Vagina (tissue), 2 donors: ENCODE measurements at regions not wholly inside any gene's neighbourhood (a gene's known extent, or its start where the extent isn't known, plus 50 kb on each side); places are given as distances from the start of the nearest gene placed in this dataset.

Source experiments
- DNase-seq, 2 donors: peaks; one replicate each; pipeline ENCODE4 v3.0.0-alpha.2; 2017; ENCODE audit errors: extremely low spot score in 2 of 2
- H3K27ac ChIP-seq: fragments of 200-600 bp; sonication (generic); one replicate; pipeline ENCODE4 v1.5.1; 2019
- H3K27me3 ChIP-seq: fragments of 200-600 bp; sonication (generic); one replicate; pipeline ENCODE4 v1.5.1; 2019
- H3K36me3 ChIP-seq, 2 donors: fragments of 200-600 bp; sonication (generic); one replicate each; pipeline ENCODE4 v1.5.1; 2017 to 2019
- H3K4me1 ChIP-seq: fragments of 200-600 bp; sonication (generic); one replicate; pipeline ENCODE4 v1.5.1; 2019
- H3K4me3 ChIP-seq, 2 donors: fragments of 200-600 bp; sonication (generic); 1 replicate in 1 of 2; 2 replicates in 1 of 2; pipeline ENCODE4 v1.5.1; 2016 to 2019
- H3K9me3 ChIP-seq: fragments of 200-600 bp; sonication (generic); one replicate; pipeline ENCODE4 v1.5.1; 2019
- POLR2A ChIP-seq, 2 donors: fragments of 450-650 bp; IDR thresholded peaks; one replicate each; pipeline ENCODE4 v1.6.1; 2017; ENCODE audit warnings: antibody characterized with exemption in 2 of 2, mild to moderate bottlenecking in 2 of 2, moderate library complexity in 2 of 2
- POLR2AphosphoS5 ChIP-seq, 2 donors: sonication (generic); formaldehyde crosslinking; IDR thresholded peaks; one replicate each; pipeline ENCODE4 v1.9.0; 2017; ENCODE audit warnings: antibody characterized with exemption in 2 of 2, mild to moderate bottlenecking in 2 of 2, low read depth in 1 of 2; ENCODE audit not compliant: insufficient read depth in 1 of 2
- intact Hi-C: fragments of 100-400 bp; cut with DNase I; formaldehyde crosslinking; loops from one replicate; pipeline ENCODE4 v1.15.1; 2023
- TF ChIP-seq, protein P1 (sequence below), 3 experiments: fragments of 450-650 bp in 2 of 3; fragments of 200-600 bp in 1 of 3; sonication (generic) in 1 of 3; IDR thresholded peaks; one replicate each; pipeline ENCODE4 v1.5.1; 2017 to 2019; ENCODE audit warnings: antibody characterized with exemption in 3 of 3, mild to moderate bottlenecking in 2 of 3, moderate library complexity in 2 of 3

DNA sequence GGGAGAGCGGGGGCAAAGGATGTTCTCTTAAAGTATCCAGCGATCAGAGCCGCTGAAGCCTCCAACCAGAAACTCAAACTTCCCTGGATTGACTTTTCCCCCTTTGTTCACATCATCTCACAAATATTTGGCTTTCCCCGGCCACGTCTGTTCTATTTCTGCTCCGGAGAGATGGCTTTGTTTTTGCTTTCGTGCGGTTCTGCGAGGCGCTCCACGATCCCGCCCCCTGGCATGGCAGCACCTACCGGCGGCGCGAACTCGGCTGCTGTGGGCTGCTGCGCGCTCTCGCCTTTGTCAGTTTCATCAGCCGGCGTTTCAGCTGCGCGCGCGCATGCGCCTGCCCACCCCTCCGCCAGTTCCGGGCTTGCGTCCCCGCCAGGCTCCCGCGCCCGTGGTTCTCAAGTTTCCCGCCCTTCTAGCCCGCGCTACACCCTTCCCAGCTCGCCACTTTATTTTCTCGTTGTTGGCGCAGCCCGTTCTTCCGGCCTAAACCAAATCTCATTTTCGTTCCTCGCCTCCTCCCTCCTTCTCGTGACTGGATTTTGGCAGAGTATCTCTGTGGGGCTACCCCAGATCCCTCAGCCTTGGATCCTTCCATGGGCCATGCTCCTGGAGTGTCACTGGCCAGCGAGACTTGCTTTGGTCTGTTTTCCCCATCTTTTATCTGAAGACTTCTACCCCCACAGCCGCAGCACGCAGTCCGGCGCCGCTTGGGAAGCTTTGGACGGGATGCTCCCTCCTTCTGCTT is 98.0 kb downstream of the INSIG2 start:
- Histone ChIP-seq H3K4me3 (peak overlapping the region; percentile 61 to 62), H3K27ac (peak overlapping the region; percentile 66), H3K27me3 (no peaks in the 10 kb centered on the region), H3K36me3 (no peaks in the 10 kb centered on the region), H3K4me1 (peaks cover 12% of the 10 kb centered on the region), H3K9me3 (no peaks in the 10 kb centered on the region)
- intact Hi-C loops, result no loop called here
- peak in 1 of 2 donors; percentile 91 for DNase-seq
- peak; percentile 39 to 87 for TF ChIP-seq POLR2AphosphoS5 (IDR thresholded peaks at IDR 0.05; ENCODE audit: insufficient read depth in 1 of 2, low read depth in 1 of 2)
- TF ChIP-seq POLR2A (IDR thresholded peaks at IDR 0.05), result peak in 1 of 2 donors; percentile 53
- TF ChIP-seq, protein P1, sequence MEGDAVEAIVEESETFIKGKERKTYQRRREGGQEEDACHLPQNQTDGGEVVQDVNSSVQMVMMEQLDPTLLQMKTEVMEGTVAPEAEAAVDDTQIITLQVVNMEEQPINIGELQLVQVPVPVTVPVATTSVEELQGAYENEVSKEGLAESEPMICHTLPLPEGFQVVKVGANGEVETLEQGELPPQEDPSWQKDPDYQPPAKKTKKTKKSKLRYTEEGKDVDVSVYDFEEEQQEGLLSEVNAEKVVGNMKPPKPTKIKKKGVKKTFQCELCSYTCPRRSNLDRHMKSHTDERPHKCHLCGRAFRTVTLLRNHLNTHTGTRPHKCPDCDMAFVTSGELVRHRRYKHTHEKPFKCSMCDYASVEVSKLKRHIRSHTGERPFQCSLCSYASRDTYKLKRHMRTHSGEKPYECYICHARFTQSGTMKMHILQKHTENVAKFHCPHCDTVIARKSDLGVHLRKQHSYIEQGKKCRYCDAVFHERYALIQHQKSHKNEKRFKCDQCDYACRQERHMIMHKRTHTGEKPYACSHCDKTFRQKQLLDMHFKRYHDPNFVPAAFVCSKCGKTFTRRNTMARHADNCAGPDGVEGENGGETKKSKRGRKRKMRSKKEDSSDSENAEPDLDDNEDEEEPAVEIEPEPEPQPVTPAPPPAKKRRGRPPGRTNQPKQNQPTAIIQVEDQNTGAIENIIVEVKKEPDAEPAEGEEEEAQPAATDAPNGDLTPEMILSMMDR (IDR thresholded peaks at IDR 0.05), result no peak

DNA sequence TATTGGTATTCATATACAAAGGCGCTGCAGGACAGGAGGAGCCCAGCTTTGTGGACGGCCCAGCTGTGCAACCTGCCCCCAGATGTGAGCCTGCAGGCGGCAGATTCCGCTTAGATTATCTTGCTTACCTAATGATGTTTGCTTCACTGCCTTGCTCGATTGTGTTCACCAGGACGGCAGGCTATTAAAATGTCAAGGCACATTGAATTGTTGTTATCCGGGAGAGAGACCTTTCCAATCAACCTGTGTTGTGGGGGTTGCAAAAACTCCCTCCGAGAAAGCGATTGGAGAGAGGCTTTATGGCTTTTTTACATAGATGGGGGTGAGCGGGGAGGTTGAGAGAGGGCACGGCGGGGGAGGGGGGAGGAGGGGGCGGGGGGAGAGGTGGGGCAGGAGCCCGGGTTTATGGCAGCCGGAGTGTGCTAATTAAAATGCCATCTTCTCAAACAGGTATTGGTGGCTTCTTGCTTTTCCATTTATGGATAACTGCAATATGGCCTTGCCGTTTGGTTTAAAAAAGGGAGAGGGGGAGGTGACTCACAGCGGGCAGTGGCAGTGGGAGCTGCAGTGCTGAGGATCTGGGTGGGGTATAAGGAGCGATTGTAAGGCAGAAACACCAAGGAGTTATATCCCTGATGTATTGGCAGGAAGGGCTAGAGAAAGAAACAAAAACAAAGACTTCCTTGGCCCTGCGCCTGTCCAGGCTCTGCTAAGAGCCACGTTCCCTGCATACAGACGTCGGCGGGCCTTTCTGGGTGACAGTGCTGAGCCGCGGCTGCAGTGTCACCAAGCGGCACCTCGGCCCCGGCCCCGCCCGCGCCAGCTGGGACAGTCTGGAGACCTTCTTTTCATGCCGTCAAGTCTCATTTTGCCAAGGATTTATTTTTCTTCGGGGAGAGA is 97.2 kb downstream of the INSIG2 start:
- no peaks in the 10 kb centered on the region for H3K27me3 ChIP-seq
- TF ChIP-seq, protein P1 (IDR thresholded peaks at IDR 0.05), result no peak
- TF ChIP-seq POLR2AphosphoS5 (IDR thresholded peaks at IDR 0.05; ENCODE audit: insufficient read depth in 1 of 2, low read depth in 1 of 2) (no peak), POLR2A (IDR thresholded peaks at IDR 0.05) (no peak)
- DNase-seq, result no peak
- H3K9me3 ChIP-seq, result no peaks in the 10 kb centered on the region
- H3K27ac ChIP-seq, result peak overlapping the region; percentile 66
- H3K36me3 ChIP-seq, result no peaks in the 10 kb centered on the region
- H3K4me3 ChIP-seq, result peak overlapping the region; percentile 61 to 62
- intact Hi-C loops, result no loop called here
- peaks cover 12% of the 10 kb centered on the region for H3K4me1 ChIP-seq

DNA sequence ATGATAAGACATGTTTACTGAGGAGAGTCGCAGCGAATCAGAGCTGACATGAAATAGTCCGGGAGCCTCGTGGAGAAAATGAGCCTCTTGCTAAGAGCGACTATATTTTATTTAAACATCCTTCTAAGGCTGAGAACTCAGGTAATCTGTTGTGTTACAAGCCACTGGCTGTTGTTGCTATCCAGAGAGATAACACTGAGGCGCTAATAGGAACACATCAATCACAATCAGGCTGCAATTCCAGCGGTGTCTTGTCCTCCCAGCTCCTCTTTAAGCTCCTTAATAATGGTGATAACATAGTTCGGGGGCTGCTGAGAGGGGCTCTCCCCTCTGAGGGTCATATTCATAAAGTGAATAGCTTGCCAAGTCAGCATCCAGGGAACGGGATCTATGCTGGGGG is 95.1 kb downstream of the INSIG2 start:
- no peak for DNase-seq
- intact Hi-C loops, result no loop called here
- H3K4me3 ChIP-seq, result no peak overlapping the region
- no peak overlapping the region for H3K27ac ChIP-seq
- no peak for TF ChIP-seq POLR2AphosphoS5 (IDR thresholded peaks at IDR 0.05; ENCODE audit: insufficient read depth in 1 of 2, low read depth in 1 of 2)
- TF ChIP-seq, protein P1 (IDR thresholded peaks at IDR 0.05), result no peak
- no peak for TF ChIP-seq POLR2A (IDR thresholded peaks at IDR 0.05)
- H3K27me3 ChIP-seq, result no peaks in the 10 kb centered on the region
- no peaks in the 10 kb centered on the region for H3K9me3 ChIP-seq
- H3K4me1 ChIP-seq, result peaks cover 12% of the 10 kb centered on the region
- no peaks in the 10 kb centered on the region for H3K36me3 ChIP-seq

DNA sequence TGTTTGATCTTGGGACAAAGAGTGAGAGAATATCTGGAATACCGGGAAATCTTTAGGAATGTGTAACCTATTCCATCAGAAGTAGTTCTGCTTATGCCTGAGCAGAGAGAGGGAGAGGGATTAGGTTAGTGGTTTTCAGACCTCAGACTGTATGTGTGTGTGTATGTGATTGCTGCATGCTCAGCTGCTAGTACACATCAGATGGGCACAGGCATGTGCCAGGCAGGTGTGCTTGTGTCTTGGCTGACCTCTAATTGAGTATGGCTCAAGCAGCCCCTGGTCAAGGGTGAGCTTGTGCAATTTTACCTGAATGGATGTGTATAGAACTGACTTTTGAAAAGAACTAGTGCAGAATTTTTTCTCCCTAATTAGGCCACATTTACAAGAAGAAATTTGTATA is 91.2 kb downstream of the INSIG2 start:
- H3K27me3 ChIP-seq, result no peaks in the 10 kb centered on the region
- intact Hi-C loops, result no loop called here
- DNase-seq, result no peak
- no peaks in the 10 kb centered on the region for H3K36me3 ChIP-seq
- H3K9me3 ChIP-seq, result no peaks in the 10 kb centered on the region
- H3K4me1 ChIP-seq, result no peaks in the 10 kb centered on the region
- H3K4me3 ChIP-seq, result no peak overlapping the region
- H3K27ac ChIP-seq, result no peak overlapping the region
- TF ChIP-seq, protein P1 (IDR thresholded peaks at IDR 0.05), result no peak
- TF ChIP-seq POLR2A (IDR thresholded peaks at IDR 0.05) (no peak), POLR2AphosphoS5 (IDR thresholded peaks at IDR 0.05; ENCODE audit: insufficient read depth in 1 of 2, low read depth in 1 of 2) (no peak)
